GM19099 (cell line): ENCODE measurements at regions not wholly inside any gene's neighbourhood (a gene's known extent, or its start where the extent isn't known, plus 50 kb on each side); places are given as distances from the start of the nearest gene placed in this dataset.

Source experiments
- POLR2A ChIP-seq: IDR thresholded peaks from 3 replicates; pipeline ENCODE4 v1.6.1; 2011; ENCODE audit warnings: low read depth; ENCODE audit not compliant: insufficient read length; ENCODE audit errors: extremely low read depth

DNA sequence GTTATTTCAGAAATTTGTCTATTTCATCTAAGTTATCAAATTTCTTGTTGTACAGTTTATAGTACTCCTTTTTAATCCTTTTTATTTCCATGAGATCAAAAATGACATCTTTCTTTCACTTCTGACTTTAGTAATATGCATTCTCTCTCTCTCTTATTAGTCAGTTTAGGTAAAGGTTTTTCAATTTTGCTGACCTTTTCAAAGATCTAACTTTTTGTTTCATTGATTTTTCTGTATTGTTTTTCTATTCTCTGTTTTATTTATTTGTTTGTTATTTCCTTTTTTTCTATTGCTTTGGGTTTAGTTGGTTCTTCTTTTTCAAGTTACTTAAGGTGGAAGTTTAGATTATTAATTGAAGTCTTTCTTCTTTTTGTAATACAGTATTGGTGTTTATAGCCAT is 294.2 kb downstream of the CCDC85A start:
- no peak for TF ChIP-seq POLR2A

DNA sequence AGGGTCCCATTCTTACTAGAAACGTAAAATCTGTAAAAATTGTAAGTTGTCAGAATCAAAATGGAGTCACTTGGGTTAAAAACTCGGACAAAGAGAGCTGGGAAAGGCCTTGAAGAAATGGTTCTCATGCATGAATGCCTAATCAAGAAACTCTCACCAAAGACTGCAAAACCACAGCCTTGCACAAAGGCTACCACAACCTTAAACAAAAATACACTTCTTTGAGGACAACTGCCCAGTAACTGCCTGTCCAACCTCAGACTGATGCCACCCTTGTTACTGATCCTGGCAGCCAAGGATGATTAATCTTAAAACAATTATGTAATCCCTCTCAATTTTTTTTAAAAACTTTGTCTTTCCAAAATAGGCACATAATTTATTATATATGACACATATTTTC is 299.3 kb downstream of the CCDC85A start:
- TF ChIP-seq POLR2A = no peak

- no peak for TF ChIP-seq POLR2A
Observed at GRCh38 chr2:56484906-56485305, 301.1 kb downstream of the CCDC85A start.

GRCh38 chr2:56500317-56500716 is 316.5 kb downstream of the CCDC85A start:
- TF ChIP-seq POLR2A = no peak

DNA sequence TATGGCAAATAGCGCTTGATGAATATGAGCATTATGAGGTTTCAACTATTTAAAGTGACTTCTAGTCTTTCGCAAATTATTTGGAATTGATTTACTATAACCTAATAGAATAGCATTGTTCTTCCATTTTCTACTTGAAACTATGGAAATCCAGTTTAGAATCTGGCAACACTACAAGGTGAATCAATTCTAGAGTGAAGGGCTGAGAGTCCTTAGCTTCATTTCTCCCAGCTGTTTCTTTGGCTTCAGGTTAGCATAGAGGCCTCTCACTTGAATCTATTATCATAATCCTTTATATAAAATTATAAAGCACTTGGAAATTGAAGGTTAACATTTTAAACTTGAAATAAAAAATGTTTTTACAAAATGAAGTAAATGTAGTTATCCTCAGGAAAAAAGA is 318.8 kb downstream of the CCDC85A start:
- TF ChIP-seq POLR2A = no peak

- TF ChIP-seq POLR2A = no peak
Observed at GRCh38 chr2:56505885-56506284, 322.1 kb downstream of the CCDC85A start.

- TF ChIP-seq POLR2A = no peak
Observed at GRCh38 chr2:56508662-56509061, 324.9 kb downstream of the CCDC85A start.

GRCh38 chr2:56510610-56511009 is 326.8 kb downstream of the CCDC85A start:
- TF ChIP-seq POLR2A = no peak

GRCh38 chr2:56515399-56515798 is 331.6 kb downstream of the CCDC85A start:
- TF ChIP-seq POLR2A = no peak

DNA sequence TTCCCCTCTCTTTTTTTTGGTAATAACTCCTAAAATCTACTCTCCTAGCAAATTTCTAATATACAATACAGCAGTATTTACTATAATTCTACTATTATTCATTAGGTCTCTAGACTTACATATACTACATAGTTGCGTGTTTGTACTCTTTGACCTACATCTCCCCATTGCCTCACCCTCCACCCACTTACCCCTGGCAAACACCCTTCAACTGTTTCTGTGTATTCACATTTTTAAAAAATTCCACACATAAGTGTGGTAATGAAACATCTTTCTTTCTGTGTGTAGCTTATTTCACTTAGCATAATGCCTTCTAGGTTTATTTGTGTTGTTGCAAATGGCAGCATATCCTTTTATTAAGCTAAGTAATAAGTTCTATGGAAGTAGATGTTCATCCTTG is 336.0 kb downstream of the CCDC85A start:
- TF ChIP-seq POLR2A = no peak

DNA sequence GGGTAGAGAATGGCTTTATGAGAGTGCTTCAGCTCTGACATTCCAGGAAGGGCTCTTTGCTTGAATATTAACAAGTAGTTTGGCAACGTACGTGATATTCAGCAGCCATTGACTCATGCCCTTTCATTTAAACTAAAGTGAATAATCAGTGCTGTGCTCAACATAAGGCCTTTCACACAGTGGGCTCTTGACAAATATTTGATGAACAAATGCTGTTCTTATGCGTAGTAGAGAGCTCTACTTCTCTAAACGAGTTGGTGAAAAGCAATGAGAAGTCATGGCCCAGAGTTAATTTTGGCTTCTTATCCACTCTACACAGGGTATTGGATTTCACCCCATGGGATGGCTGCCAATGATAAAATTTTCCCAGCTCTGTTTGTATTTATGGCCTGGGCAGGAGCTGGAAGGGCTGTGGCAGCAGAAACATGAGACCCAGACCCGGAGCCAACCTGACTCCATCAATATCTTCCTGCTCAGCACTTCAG is 338.9 kb downstream of the CCDC85A start:
- no peak for TF ChIP-seq POLR2A

DNA sequence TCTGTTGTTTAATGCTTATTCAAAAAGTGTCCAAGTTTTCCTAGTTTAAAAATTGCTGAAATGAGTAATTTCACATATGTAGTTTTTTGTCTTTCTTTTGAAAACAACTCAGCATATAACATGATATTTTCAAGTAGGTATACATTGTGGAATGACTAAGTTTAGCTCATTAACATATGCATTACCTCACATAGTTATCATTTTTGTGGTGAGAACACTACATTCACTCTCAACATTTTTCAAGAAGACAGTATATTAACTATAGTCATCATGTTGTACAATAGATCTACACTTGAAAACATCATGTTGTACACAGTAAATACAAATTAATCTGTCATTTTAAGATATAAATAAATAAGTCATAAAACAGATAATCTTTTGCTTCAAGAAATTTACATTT is 340.0 kb downstream of the CCDC85A start:
- TF ChIP-seq POLR2A = no peak

GRCh38 chr2:56531668-56532420 is 348.1 kb downstream of the CCDC85A start:
- no peak for TF ChIP-seq POLR2A

- TF ChIP-seq POLR2A = no peak
Observed at GRCh38 chr2:56534321-56534720, 350.5 kb downstream of the CCDC85A start.

DNA sequence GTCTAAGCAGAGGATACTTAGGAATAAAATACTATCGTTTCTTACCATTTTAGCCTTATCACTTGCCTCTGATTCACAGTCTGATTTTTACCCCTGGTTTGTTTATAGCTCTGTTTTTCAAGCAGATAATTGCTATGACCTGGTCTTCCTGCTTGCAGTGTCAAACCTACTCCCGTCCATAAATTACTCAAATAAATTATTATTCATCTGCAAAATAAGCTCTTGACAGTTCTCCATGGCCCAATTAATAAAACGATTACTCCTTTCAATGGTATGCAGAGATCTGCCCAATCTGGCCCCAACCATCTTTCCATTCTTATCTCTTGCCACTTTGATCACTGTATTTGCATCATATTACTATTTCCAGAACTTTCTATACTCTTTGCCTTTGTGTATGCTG is 354.0 kb downstream of the CCDC85A start:
- TF ChIP-seq POLR2A = no peak

- TF ChIP-seq POLR2A = no peak
Observed at GRCh38 chr2:56539618-56540017, 355.8 kb downstream of the CCDC85A start.

DNA sequence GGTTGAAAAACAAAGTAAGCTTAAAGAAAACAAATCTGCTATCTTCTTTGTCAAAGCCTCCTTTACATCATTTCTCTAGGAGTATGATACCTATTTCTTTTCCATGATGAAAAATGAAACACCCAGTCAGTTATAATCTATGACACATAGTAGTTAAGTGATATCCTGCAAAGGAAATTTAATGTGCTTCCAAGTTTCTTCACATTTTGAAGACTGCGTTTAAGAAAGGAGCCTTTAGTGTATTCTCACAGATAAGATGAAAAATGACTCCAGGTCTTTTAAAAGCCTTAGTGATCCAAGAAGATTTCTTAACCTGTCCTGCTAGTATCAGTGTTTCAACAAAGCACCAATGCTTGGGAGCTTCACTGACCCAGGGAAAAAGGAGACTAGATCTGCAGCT is 356.7 kb downstream of the CCDC85A start:
- TF ChIP-seq POLR2A = no peak

DNA sequence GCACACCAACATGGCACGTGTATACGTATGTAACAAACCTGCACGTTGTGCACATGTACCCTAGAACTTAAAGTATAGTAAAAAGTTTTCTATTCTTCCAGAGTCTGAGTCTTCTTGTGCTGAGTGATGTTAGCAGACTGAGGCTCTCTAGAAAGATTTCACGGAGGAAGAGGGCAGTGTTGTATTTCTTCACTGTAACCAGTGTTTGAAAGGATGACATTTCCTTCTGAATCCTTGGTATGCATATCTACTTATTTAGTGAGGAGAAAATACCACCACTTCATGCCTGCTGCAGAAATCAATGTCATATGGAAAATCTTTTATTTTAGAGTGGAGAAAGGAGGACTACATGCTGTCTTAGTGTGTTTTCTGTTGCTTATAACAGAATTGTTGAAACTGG is 357.1 kb downstream of the CCDC85A start:
- TF ChIP-seq POLR2A = no peak

DNA sequence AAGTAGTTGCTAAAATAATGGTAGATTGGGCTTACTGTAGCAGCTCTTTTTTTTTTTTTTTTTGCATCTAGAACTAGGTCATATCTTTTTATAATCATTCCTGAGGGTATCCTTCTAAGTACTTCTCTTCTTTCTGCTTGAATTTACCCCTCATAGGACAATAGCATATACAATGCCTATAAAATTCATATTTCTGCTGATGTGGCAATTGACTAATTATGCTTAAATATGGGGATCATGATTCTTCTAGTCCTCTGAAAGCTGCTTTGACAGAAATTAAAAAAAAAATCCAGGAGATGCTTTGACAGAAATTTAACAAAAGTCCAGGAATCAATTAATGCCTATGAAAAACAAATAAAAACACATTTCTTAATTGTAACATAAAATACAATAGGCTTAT is 358.4 kb downstream of the CCDC85A start:
- no peak for TF ChIP-seq POLR2A
